Trophoblast cell (in vitro differentiated cells and primary cell): ENCODE measurements at regions not wholly inside any gene's neighbourhood (a gene's known extent, or its start where the extent isn't known, plus 50 kb on each side); places are given as distances from the start of the nearest gene placed in this dataset.

Experiments used
- DNase-seq, 2 donors: peaks; one replicate each; pipeline ENCODE4 v3.0.0-alpha.2; 2016
- H2AFZ ChIP-seq: 2 replicates; pipeline ENCODE4 v1.6.1; 2013; ENCODE audit warnings: low read length, moderate library complexity, mild to moderate bottlenecking; ENCODE audit not compliant: insufficient read depth, poor library complexity
- H2AK5ac ChIP-seq: 2 replicates; pipeline ENCODE4 v1.6.1; 2013; ENCODE audit warnings: mild to moderate bottlenecking, low read length
- H2BK120ac ChIP-seq: 2 replicates; pipeline ENCODE4 v1.6.1; 2013; ENCODE audit warnings: low read length, mild to moderate bottlenecking, moderate library complexity; ENCODE audit not compliant: insufficient read depth, poor library complexity
- H2BK12ac ChIP-seq: 2 replicates; pipeline ENCODE4 v1.6.1; 2013; ENCODE audit warnings: mild to moderate bottlenecking, low read length, moderate library complexity
- H2BK5ac ChIP-seq: 2 replicates; pipeline ENCODE4 v1.6.1; 2013; ENCODE audit warnings: low read length, low read depth, moderate library complexity, mild to moderate bottlenecking; ENCODE audit not compliant: poor library complexity
- H3K14ac ChIP-seq: 2 replicates; pipeline ENCODE4 v1.6.1; 2013; ENCODE audit warnings: mild to moderate bottlenecking, low read length
- H3K18ac ChIP-seq: 2 replicates; pipeline ENCODE4 v1.6.1; 2013; ENCODE audit warnings: mild to moderate bottlenecking, low read length
- H3K23ac ChIP-seq: 2 replicates; pipeline ENCODE4 v1.6.1; 2013; ENCODE audit warnings: low read length
- H3K27ac ChIP-seq: 2 replicates; pipeline ENCODE4 v1.5.1; 2013; ENCODE audit warnings: low read depth, mild to moderate bottlenecking, inconsistent platforms, low read length, moderate library complexity
- H3K27me3 ChIP-seq: 2 replicates; pipeline ENCODE4 v1.6.1; 2013; ENCODE audit warnings: inconsistent platforms, mild to moderate bottlenecking, low read length, moderate library complexity; ENCODE audit not compliant: insufficient read depth
- H3K36me3 ChIP-seq, 2 experiments: 1 replicate in 1 of 2; 2 replicates in 1 of 2; pipeline ENCODE4 v1.6.1; 2013; ENCODE audit warnings: low read length in 2 of 2, mild to moderate bottlenecking in 2 of 2, moderate library complexity in 1 of 2; ENCODE audit not compliant: insufficient read depth in 2 of 2, control insufficient read depth in 1 of 2
- H3K4ac ChIP-seq: 2 replicates; pipeline ENCODE4 v1.6.1; 2013; ENCODE audit warnings: low read depth, mild to moderate bottlenecking, low read length, moderate library complexity
- H3K4me1 ChIP-seq, 2 experiments: 1 replicate in 1 of 2; 2 replicates in 1 of 2; pipeline ENCODE4 v1.6.1; 2013; ENCODE audit warnings: low read length in 2 of 2, mild to moderate bottlenecking in 2 of 2, moderate library complexity in 1 of 2; ENCODE audit not compliant: insufficient read depth in 2 of 2, control insufficient read depth in 1 of 2
- H3K4me2 ChIP-seq: 2 replicates; pipeline ENCODE4 v1.6.1; 2013; ENCODE audit warnings: inconsistent platforms, mild to moderate bottlenecking, low read length, moderate library complexity
- H3K4me3 ChIP-seq: 2 replicates; pipeline ENCODE4 v1.5.1; 2013; ENCODE audit warnings: mild to moderate bottlenecking, low read depth, low read length, inconsistent platforms
- H3K79me1 ChIP-seq: one replicate; pipeline ENCODE4 v1.6.1; 2013; ENCODE audit warnings: low read length
- H3K79me2 ChIP-seq: 2 replicates; pipeline ENCODE4 v1.6.1; 2013; ENCODE audit warnings: low read length, mild to moderate bottlenecking; ENCODE audit not compliant: control insufficient read depth, insufficient read depth, poor library complexity
- H3K9ac ChIP-seq: 2 replicates; pipeline ENCODE4 v1.6.1; 2013; ENCODE audit warnings: mild to moderate bottlenecking, low read length
- H3K9me3 ChIP-seq: 2 replicates; pipeline ENCODE4 v1.6.1; 2013; ENCODE audit warnings: low read depth, mild to moderate bottlenecking, control low read depth, inconsistent platforms, low read length; ENCODE audit not compliant: insufficient read depth
- H4K12ac ChIP-seq: 2 replicates; pipeline ENCODE4 v1.6.1; 2013; ENCODE audit warnings: low read depth, mild to moderate bottlenecking, low read length, moderate library complexity
- H4K8ac ChIP-seq: 2 replicates; pipeline ENCODE4 v1.6.1; 2013; ENCODE audit warnings: low read depth, mild to moderate bottlenecking, low read length, moderate library complexity
- H4K91ac ChIP-seq: one replicate; pipeline ENCODE4 v1.6.1; 2013; ENCODE audit warnings: low read depth, mild to moderate bottlenecking, low read length, moderate library complexity
- WGBS: extraction: QIAGEN DNeasy Blood & Tissue Kit; methylation state at CpG from one replicate; pipeline ENCODE4 v1.1.7; 2013; ENCODE audit warnings: missing lambda C conversion rate; ENCODE audit not compliant: insufficient read length, insufficient coverage; ENCODE audit errors: extremely low coverage; 5-methylcytosine and 5-hydroxymethylcytosine counted together

DNA sequence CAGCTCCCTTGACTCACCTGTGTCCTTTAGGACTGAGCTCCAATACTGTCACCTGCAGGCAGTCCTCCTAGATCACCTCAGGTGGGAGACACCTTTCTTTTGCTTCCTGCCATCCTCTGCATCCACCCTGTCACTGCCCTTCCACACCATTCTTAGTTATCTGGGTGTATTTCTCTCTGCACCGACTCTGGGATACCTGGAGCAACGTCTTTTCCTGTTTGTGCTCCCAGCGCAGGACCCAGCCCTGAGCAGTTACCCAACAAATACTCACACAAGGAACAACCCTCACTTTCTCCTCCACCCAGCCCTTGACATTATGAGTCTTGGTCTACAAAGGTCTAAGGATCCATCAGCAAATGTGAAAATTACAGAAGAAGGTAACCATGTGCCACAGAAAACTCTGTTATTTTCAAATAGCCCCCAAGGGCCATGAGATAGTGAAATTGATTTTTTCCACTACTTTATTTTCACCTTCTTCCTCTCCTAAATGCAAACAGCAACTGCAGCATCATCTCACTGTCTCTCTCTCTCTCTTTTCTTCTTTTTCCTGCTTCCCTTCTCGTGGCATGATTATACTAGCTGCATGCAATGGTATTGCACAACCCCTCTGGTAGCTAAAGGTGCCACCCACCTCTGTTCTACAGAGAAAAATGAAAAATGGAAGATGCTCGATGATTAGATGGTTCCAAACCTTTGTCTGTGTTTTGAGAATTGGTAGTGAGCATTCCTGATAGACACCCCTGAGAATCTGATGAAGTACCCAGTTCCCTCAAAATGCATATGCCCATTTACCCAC is 89.0 kb downstream of the MIS18A start:
- H3K79me1 ChIP-seq = no peaks in the 10 kb centered on the region
- no peaks in the 10 kb centered on the region for H3K36me3 ChIP-seq
- DNase-seq = no peak
- no peak overlapping the region for H3K4me2 ChIP-seq
- peaks cover 4% of the 10 kb centered on the region for H3K9me3 ChIP-seq
- H4K91ac ChIP-seq = no peak overlapping the region
- no peak overlapping the region for H2BK120ac ChIP-seq
- no peak overlapping the region for H3K9ac ChIP-seq
- H3K79me2 ChIP-seq = no peaks in the 10 kb centered on the region
- no peak overlapping the region for H4K12ac ChIP-seq
- H3K4me3 ChIP-seq = no peak overlapping the region
- no peaks in the 10 kb centered on the region for H3K27me3 ChIP-seq
- no peak overlapping the region for H3K27ac ChIP-seq
- H3K18ac ChIP-seq = no peak overlapping the region
- H3K23ac ChIP-seq = no peak overlapping the region
- no peak overlapping the region for H2BK5ac ChIP-seq
- no peak overlapping the region for H4K8ac ChIP-seq
- H2AFZ ChIP-seq = no peak overlapping the region
- H2BK12ac ChIP-seq = no peak overlapping the region
- H3K4ac ChIP-seq = no peak overlapping the region
- no CpG with 5 or more reads among the region's 5 CpGs for WGBS
- no peaks in the 10 kb centered on the region for H3K4me1 ChIP-seq
- H2AK5ac ChIP-seq = no peak overlapping the region
- no peak overlapping the region for H3K14ac ChIP-seq

DNA sequence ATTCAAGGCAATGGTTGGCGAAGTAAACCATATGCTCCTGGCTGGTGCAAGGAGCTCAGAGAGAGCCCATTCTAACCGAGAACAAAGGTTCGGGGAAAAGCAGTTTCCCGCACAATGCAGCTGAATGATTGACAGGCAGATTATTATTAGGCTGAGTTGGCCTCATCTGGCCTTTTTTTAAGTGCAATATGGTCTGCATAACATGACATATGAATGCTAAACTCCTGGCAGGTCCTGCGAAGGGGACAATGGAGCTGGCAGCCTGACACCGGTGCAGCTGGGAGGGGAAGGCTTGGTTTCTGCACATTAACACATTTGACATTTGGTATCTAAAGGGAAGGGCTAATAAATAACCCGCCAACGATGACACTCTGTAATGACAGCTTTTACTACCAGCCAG is 92.0 kb downstream of the MIS18A start:
- no peak overlapping the region for H4K12ac ChIP-seq
- no peaks in the 10 kb centered on the region for H3K36me3 ChIP-seq
- H3K18ac ChIP-seq = no peak overlapping the region
- no peak overlapping the region for H2BK120ac ChIP-seq
- no peak overlapping the region for H2AK5ac ChIP-seq
- no peak for DNase-seq
- H3K79me1 ChIP-seq = no peaks in the 10 kb centered on the region
- no peak overlapping the region for H2BK12ac ChIP-seq
- no peak overlapping the region for H3K4ac ChIP-seq
- H3K27me3 ChIP-seq = no peaks in the 10 kb centered on the region
- H2AFZ ChIP-seq = no peak overlapping the region
- no peak overlapping the region for H3K23ac ChIP-seq
- no peak overlapping the region for H3K9ac ChIP-seq
- no peak overlapping the region for H3K27ac ChIP-seq
- peaks cover 2% of the 10 kb centered on the region for H3K9me3 ChIP-seq
- H3K4me1 ChIP-seq = no peaks in the 10 kb centered on the region
- no CpG with 5 or more reads among the region's 8 CpGs for WGBS
- no peak overlapping the region for H3K4me3 ChIP-seq
- no peak overlapping the region for H4K8ac ChIP-seq
- no peak overlapping the region for H2BK5ac ChIP-seq
- no peak overlapping the region for H3K14ac ChIP-seq
- no peak overlapping the region for H3K4me2 ChIP-seq
- H4K91ac ChIP-seq = no peak overlapping the region
- no peaks in the 10 kb centered on the region for H3K79me2 ChIP-seq

DNA sequence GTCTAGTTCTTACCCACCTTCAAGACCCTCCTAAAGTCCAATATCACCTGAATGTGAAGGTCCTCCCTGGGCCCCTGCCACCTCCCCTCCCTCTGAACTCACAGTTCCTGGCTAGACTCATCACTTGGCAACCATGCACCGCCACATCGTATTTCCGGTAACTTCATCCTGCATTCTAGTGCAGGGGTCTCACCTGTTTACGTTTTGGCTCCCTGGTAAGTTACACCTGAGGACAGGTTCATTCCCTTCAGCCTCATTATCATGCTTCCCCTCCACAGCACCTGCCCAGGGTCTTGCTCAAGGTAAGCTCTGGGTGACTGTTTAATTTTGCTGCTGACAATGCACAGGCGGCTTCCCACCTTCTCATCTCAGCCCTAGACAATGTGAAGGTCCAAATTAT is 93.1 kb downstream of the MIS18A start:
- H2AFZ ChIP-seq = no peak overlapping the region
- no peak overlapping the region for H2BK12ac ChIP-seq
- H3K4me3 ChIP-seq = no peak overlapping the region
- no peak overlapping the region for H4K8ac ChIP-seq
- no peak overlapping the region for H3K4me2 ChIP-seq
- no peak overlapping the region for H4K12ac ChIP-seq
- H3K36me3 ChIP-seq = no peaks in the 10 kb centered on the region
- H2BK120ac ChIP-seq = no peak overlapping the region
- no peak overlapping the region for H3K23ac ChIP-seq
- H3K79me2 ChIP-seq = no peaks in the 10 kb centered on the region
- no peak overlapping the region for H4K91ac ChIP-seq
- no peak overlapping the region for H2AK5ac ChIP-seq
- peaks cover 2% of the 10 kb centered on the region for H3K9me3 ChIP-seq
- no peak for DNase-seq
- no peaks in the 10 kb centered on the region for H3K4me1 ChIP-seq
- no peaks in the 10 kb centered on the region for H3K79me1 ChIP-seq
- no peak overlapping the region for H2BK5ac ChIP-seq
- H3K9ac ChIP-seq = no peak overlapping the region
- H3K14ac ChIP-seq = no peak overlapping the region
- no peak overlapping the region for H3K4ac ChIP-seq
- no peaks in the 10 kb centered on the region for H3K27me3 ChIP-seq
- no peak overlapping the region for H3K18ac ChIP-seq
- no peak overlapping the region for H3K27ac ChIP-seq
- no CpG with 5 or more reads among the region's 5 CpGs for WGBS

DNA sequence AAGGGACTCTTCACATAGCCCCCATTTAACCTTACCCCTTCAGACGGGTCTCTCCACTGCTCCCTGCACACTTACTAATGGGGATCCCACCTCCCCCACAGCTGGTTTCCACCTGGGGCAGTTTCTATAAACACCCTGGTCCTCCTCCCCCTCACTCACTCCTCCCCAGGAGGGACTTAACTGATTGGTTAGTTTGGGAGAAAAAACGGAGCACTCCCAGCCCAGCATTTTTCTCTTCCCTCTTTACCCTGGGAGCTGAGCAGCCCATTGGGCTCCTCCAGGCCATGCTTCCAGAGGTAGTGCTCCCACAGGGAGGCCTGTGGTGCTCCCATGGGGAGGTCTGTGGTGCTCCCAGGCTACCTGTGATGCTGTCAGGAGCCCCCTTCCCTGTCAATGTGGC is 93.7 kb downstream of the MIS18A start:
- no peak overlapping the region for H4K91ac ChIP-seq
- H3K27me3 ChIP-seq = no peaks in the 10 kb centered on the region
- H3K9ac ChIP-seq = no peak overlapping the region
- H3K79me2 ChIP-seq = no peaks in the 10 kb centered on the region
- no peak overlapping the region for H3K18ac ChIP-seq
- H2BK5ac ChIP-seq = no peak overlapping the region
- H3K4me3 ChIP-seq = no peak overlapping the region
- no peaks in the 10 kb centered on the region for H3K4me1 ChIP-seq
- H3K4ac ChIP-seq = no peak overlapping the region
- H2AK5ac ChIP-seq = no peak overlapping the region
- no peak overlapping the region for H2AFZ ChIP-seq
- no peak overlapping the region for H4K8ac ChIP-seq
- H2BK12ac ChIP-seq = no peak overlapping the region
- no peaks in the 10 kb centered on the region for H3K79me1 ChIP-seq
- no peak overlapping the region for H3K14ac ChIP-seq
- no peak for DNase-seq
- no peak overlapping the region for H3K4me2 ChIP-seq
- H2BK120ac ChIP-seq = no peak overlapping the region
- no peak overlapping the region for H3K27ac ChIP-seq
- peaks cover 2% of the 10 kb centered on the region for H3K9me3 ChIP-seq
- no peaks in the 10 kb centered on the region for H3K36me3 ChIP-seq
- H3K23ac ChIP-seq = no peak overlapping the region
- WGBS = no CpG with 5 or more reads among the region's 2 CpGs
- no peak overlapping the region for H4K12ac ChIP-seq
